ENCODE measurements at regions not wholly inside any gene's neighbourhood (a gene's known extent, or its start where the extent isn't known, plus 50 kb on each side); places are given as distances from the start of the nearest gene placed in this dataset.
"Not testable (repeated sequence)": the region's sequence is repeated elsewhere in the genome, so short reads cannot be mapped to it uniquely, and the experiment has no call there.

DNA sequence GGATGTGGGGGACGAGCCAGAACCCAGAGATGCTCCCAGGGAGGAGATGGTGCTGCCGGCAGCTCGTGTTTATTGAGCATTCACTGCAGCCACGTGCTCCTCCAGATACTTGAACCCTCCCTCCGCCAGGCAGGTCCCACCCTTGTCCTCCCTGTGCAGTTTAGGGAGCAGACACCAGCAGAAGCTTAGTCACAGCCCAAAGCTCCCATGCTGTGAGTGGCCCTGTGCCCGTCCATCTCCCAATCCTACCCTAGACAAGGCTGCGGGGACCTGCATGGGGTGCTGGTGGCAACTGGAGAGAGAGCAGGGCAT lies 176.5 kb upstream of the COPS8 start:
- DNase-seq = no peak

DNA sequence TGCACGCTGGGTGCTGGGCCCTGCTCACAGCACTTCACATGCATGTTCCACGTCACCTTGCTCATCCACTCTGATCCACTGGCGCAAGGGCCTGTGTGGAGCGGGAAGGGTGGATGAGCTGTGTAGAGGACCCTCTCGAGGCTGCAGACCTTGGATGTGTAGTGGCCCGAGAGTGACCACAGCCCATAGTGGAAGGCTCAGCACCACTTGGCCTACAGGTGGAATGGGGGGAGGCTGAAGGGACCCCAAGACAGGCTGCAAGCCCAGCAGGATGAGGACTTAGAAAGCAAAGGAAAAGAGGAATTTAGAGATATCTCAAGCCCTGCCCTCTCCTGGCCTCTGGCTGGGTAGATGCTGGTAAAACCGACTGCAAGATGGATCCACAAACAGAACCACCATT lies 175.9 kb upstream of the COPS8 start:
- DNase-seq = no peak

DNA sequence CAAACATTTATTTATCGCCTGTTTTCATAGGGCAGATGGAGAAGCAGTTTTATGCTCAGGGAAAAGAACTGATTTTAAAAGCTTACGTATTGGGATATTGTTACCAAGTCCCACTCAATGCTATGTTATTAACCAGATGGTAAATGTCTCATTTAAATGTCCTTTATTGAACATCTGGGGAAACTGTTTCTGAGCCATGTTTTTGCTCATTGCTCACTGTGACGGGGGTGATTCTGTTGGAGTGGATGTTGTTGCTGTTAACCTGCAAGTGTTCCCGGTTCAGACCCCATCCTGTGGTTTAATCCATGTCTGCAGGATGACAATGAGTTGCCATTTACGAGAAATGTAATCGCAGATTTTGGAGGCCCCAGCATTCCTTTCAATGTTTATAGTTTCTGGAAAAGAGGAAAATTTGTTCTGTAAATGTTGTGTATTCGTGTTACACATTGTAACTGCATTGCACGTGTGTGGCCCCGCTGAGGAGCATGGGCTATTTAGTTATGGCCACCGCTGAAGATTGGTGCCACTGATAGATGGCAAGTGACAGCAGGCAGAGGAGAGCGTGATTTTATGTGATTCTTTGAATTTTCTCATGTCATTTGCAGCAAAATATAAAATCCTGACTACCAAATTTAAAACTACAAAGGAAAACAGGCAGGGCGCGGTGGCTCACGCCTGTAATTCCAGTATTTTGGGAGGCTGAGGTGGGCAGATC lies 174.8 kb upstream of the COPS8 start:
- no peak for DNase-seq

DNA sequence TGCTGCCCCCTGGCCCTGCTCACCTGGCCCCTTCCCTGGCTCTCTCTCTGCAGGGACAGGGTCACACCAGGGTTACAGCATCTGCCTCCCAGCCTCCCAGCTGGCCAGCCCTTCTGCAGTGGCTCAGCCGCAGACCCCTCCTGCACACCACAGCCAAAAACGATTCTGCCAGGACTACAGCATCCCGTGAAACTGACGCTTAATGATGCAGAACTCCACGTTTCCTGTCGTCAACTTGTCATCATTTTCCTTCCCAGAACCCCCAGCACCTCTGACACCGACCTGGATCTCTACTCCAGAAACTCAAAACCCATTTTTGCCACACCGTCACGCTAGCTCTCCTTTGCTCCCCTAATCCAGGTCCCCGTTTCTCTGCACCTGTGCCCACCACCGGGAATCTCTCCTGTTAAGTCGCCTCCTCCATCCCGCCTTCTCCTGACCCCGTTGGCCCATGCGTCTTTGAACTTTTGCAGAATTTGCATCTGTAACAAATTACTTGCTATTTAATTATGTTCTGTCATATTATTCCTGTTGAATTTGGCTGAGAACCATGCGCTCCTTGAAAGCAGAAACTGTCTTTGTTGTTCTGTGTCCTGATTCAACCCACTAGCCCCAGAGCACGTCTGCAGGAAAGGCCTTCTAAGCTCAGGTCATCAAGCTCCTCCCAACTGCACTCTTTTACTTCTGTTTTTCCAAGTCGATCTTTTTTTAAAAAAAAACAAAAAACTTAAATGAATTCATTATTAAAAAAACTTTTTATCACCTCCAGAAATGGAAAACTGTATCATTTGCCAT lies 173.2 kb upstream of the COPS8 start:
- DNase-seq = no peak

DNA sequence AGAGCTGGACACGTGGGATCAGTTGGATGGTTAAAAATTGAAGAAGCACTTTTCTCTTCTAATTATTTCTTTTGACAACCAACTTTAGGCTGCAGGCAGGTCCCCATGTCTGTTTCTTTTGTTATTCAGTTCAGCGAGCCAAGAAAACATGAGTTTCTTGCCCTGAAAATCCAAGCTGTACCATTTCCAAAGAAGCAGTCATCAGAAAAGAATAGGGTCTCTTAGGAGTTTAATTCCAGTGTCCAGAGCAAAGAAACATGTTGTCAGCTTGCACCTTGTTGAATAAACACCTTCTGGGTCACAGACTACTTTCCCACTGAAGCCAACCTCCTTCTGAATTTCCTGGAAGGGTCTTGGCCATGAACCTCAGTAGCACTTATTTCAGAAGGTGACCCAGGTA lies 170.5 kb upstream of the COPS8 start:
- DNase-seq = no peak

DNA sequence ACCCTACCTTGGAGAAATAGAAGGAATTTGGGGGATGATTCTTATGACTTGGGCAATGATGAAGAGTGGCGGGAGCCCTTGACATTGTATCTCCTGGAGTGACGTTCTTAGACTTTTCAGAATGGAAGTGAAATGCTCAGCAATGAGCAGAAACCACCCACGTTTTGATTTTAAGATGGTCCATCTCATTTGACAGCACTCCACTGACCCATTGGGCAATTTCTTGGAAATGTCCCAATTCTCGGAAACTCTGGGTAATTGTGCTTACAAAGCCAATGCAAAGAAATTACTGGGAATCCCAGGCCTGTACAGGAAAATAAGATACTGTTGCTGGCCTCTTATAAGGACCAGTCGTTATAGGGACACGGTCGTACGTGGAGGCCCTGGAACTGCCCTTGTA lies 170.0 kb upstream of the COPS8 start:
- DNase-seq = no peak

DNA sequence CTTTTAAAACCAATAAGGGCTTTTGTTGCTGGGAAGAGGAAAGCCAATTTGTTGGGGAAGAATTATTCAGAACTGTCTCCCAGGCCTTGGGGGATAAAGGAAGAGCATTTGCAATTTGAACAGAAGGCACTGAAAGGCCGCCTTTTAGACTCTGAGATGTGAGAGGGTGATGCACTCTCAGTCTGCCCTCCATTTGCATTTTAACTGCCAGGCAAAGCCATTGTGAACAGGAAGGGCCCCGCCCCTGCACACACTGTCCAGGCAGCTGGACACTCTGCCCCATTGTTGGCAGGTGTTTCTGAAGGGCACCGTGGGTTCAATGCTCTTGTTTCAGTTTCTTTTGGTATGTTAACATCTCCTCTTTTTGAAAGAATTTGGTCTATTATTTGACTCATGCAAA lies 169.5 kb upstream of the COPS8 start:
- DNase-seq = no peak

DNA sequence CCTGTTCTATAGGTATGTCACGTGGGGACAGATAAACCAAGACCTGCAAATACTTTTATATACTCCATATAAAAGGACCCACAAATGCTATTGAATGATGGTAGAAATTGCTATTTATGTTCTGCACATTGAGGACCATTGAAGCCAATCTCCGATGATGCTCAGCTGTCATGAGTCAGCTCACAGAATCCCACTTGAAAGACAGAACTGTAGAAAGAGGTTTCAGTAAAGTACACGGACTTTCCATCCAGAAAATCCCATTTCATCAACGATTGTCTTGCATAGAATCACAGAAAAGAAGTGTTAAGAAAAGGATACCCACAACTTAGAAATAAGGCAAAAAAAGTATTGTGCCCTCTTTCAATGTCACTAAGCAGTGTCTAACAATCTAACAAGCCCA lies 169.0 kb upstream of the COPS8 start:
- no peak for DNase-seq

DNA sequence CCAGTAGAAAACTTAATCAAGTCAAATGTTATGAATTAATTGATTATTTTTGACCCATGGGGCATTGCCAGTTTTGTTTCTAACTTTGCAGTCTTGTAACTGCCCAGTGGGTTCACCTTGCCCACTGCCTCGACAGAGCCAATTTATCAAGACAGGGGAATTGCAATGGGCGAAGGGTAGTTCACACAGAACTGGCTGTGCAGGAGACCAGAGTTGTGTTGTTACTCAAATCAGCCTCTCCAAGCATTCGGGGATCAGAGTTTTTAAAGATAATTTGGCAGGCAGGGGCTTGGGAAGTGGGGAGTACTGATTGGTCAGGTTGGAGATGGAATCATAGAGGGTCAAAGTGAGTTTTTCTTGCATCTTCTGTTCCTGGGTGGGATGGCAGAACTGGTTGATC lies 168.5 kb upstream of the COPS8 start:
- DNase-seq = no peak

DNA sequence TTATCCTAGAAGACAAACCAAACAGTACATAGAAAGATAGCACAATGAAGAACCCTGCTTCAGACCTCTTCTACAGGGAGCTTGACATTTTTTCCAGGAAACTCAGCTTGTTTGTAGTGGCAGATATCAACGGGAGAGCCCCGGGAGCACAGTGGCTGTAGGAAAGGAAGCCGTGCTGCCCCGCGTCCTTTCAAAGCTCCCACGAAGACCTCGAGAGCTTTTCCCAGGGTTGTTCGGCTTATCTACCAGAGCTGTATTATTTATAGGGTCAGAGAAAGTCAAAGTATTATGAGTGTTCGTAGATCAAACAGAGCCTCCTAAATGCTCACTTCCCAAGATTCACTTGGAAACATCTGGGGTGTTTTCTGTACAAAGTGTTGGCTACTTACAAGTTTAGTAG lies 167.1 kb upstream of the COPS8 start:
- DNase-seq = no peak

DNA sequence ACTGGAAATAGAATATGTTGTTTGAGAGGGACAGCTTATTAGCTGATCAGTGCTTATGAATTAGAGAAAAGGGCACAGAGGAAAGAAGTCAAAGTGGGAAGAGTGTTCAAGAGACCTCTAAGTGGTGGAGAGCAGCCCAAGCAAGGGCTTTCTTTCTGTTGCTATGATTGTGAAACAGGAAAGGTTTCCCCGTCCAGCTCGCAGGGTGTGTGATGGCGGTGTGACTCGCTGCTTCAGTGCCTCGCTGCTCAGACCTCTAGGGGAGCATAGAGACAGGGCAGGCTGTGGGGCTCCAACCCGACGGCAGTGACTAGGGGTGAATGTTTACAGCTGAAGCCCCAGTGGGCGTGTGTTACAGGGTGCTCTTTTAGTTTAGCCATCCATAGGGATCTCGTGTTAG lies 166.5 kb upstream of the COPS8 start:
- no peak for DNase-seq

DNA sequence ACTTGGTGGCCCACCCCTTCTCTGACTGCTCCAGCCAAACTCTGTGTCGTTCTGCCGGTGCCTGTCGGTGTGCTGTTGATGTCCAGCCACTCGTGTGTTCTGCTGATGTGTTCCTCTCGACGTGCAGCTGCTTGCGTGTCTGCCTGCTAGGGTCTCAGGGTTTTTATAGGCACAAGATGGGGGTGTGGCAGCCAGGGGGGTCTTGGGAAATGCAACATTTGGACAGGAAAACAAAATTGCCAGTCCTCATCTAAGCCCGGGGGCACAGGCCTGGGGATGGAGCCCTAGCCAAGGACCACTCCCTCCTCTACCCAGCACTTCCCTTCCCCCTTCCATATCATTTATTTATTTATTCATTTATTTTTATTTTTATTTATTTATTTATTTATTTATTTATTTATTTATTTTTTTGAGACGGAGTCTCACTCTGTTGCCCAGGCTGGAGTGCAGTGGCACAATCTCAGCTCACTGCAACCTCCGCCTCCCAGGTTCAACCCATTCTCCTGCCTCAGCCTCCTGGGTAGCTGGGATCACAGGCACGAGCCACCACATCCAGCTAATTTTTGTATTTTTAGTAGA lies 165.8 kb upstream of the COPS8 start:
- not testable (repeated sequence) for DNase-seq

DNA sequence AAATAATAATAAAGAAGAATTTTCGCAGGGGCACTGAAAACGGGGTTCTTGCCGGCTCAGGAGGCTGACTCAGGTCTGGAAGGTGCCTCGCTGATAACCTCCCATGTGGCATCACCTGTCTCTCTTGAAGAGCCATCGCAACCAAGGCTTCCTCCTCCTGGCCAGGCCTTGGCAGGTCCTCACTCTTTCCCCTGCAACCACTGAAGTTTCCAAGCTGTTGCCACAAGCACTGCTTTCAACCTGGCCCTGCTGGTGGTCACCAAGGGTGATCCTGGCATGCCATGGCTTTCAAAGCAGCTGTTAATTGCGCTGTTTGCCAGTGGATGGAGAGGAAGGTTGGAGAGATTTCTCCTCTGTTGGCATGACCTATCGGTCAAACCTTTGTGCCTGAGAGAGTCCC lies 163.6 kb upstream of the COPS8 start:
- DNase-seq = no peak

DNA sequence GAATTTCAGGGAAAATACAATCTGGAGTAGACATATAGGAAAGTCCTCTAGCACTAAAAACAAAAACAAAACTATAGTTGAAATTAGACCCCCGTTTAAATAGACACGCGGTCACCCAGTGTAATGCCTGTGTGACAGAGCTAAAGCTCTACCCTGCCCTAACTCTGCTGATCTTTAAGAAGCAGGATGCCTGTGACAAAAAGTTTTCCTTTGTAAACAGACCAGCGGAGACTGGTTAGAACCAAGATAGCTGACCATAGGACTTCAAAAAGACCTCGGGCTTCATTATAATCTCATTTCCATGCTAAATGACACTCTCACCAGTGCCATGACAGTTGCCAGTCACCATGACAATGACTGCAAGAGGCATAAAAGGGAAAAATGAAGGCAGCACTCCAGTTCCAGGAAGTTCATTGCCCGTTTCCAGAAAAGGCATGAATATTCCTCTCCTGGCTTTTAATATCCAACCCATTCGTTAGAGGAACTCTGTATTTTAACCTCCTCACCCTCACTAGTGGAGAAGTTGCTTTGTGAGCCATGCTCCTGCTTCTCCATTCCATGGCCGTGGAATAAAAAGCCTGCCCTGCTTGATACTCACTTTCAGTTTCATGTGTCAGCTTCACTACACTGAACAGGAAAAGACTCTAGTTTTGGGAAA lies 157.2 kb upstream of the COPS8 start:
- DNase-seq = no peak

DNA sequence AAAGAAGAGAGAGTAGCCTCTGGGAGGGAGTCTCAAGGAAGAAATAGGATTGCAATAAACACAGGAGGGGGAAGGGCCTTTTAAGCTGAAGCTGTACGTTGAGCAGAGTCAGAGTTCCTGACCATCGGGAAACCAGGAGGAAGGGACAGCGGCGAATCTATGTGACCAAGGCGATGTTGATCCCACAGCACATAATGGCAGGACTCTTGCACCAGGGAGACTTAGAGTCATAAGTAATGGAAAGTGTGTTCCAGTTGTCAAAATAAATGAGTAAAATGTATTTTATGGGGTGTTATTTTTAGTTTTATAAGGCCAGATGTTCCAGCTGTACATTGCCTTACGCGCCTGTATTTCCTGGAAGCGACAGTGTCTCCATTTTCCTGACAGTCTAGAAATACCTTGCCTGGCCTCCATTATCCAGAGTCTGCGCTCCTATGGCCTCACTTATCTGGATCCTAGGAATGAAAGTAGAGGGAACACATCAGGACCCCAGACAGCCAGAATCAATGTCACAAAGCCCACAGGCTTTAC lies 152.8 kb upstream of the COPS8 start:
- DNase-seq = no peak

DNA sequence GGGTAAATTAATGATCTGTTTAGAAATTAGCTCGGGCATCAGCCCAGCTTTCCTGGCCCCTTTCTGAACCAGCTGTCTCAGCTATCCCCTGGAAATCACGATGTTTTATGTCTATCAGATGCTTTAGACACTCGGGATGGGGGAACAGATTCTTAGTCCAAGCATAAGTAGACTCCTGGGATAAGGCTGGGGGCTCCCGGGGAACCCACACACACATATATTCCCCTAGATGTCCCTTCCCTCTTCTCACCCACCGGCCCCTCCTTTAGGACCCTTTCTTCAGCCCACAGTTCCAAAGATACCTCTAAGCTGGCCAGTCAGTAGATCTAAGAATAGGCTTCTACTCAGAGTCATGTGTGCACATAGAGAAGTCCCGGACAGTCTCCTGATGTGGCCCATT lies 151.5 kb upstream of the COPS8 start:
- no peak for DNase-seq

DNA sequence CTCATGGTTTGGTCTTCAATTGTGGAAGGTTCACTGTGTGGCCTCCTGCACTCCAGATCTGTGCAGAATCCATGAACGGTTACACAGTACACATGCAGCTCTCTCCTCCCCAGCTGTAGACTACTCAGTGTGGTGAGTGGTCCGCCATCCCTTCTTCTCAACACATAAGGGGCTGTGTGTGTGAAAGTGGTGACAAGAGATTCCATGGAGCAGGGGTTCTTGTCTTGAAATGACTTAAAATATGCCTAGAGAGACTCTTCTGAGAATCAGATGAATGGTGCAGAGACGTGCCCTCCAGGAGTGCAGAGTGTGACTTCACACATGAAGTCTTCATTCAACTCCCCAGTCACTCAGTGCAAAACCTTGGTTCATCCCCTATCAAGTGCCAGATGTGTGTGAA lies 151.0 kb upstream of the COPS8 start:
- no peak for DNase-seq

DNA sequence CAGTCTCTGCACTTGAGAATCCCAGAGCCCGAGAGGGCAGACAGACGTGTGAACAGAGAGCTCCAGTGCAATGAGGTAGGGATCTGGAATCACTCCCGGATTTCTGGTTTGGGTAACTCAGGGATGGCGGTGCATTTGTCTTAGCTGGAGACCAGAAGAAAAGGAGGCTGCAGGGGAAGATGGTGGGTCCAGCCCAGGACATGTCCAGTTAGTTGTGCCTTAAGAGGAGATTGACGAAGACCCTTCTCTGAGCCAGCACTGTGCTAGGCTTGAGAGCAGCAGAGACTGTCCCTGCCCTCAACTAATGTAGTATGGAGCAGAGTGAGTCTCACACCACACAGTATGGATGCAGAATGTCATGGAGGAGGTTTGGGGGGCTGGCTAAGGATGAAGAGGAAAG lies 150.6 kb upstream of the COPS8 start:
- DNase-seq = no peak

DNA sequence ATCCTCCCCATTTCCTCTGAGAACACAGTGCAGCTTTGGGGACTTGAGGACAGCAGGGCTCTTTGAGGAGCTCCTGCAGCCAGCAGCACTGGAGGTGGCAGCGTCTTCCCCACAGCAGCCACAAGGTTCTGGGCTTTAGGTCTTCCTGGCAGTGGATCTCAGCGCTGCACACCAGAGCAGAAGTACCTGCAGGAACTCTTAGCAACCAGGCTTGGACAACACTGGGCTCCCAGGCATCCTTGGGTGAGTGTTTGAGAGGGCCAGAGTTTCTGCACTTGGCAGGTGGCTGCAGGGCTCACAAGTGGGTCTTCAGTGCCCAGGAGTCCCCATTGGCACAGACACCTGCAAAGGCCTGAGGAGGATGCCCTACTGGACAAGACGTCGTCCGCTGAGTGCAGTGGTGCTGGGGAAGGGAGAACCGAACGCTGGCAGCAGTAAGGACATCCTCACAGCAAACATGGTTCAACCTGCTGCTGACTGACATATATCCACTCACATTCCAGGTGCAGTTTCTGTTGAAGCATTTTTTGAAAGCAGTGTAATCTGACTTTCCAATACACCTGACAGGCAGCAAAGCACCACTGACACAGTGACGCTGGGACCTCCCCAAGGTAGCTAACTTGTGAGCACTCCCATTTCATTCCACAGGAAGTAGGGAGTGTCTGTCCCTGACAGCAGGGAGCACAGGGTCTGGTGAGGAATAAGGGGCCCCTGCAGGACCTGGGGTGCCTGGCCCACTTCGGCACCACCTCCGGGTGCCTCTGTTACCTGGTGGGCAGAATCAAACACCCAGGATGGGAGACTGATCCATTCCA lies 149.9 kb upstream of the COPS8 start:
- no peak for DNase-seq

DNA sequence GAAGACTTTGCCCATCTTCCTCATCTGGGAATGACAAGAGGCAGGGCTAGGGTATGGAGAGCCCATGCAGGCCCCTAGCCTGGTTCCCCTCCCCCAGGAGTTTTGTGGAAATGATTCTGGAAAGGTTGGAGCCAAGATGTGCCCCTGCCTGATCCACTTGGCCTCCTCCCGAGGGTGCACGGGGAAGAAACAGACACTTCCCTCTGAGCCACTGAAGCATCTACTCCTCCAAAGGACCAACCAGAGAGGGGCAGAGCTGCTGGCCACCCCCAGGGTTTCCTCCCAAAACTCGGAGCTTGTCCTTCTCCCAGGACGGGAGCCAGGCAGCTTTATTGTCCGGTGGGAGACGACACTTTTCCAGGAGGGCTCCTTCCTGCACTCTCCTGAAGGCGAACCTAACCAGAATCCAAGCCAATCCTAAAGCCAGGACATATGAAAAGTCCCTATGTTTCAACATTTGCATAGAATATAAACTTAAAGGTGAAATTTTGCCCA lies 149.2 kb upstream of the COPS8 start:
- no peak for DNase-seq

DNA sequence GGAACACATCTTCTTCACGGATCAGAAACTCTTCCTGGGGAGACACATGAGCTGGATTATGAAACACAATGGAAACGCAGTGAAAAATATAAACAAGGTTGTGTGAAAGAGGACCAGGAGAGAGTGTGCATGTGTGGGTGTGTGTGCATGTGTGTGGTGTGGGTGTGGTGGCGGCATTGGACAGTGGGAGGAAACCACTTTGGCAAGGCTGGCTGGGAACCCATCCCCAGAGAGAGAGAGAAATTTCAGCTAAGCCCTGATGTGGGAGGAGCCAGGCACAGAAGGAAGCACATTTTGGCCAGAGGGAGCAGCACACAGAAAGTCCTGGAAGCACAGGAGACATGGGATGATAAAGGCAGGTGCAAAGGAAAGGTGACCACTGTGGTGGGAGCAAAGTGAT lies 147.6 kb upstream of the COPS8 start:
- no peak for DNase-seq

DNA sequence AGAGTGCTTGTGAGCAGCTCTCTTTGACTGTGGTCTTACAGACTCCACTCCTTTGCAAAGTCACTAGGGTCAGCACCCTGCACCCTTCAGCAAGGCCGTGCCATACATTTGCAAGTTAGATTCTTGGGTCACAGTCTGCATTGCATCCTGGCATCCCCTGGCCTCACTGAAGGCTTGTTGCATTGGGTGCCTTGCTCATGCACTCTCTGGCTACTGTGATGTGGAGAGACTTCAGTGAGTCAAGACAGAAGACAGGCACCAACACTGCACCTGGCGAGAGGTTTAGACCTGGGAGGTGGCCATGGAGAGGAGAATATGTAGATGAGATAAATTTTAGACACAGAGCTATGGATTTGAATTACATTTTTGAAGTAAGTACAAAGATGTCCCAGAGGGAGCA lies 146.4 kb upstream of the COPS8 start:
- no peak for DNase-seq

DNA sequence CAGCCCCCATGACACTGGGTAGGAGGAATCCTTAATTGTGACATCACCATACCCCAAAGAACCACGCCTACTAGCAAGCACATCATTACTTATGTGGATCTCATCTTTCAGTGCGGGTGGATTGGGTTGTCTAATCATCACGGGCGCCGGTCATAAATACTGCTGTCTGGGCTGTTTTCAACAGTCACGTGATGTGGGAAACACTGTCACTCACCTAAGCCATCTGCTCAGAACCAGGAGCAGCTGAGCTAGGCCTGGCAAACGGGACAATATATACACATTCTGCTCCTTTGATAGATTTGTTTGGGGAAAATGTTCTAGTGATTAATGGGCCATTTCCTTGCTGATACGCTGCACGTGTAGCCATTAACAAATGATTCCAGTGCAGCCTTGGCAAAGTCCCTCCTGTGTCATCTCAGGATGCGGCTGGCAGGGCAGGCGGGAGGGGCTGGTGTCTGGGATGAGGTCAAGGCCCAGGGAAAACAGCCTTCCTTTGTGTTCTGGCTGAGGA lies 145.9 kb upstream of the COPS8 start:
- no peak for DNase-seq

Measured in stimulated activated naive CD4-positive, alpha-beta T cell treated with Interleukin-2 at 50 U/mL for 16 hours (primary cell).